ENCODE measurements at regions not wholly inside any gene's neighbourhood (a gene's known extent, or its start where the extent isn't known, plus 50 kb on each side); places are given as distances from the start of the nearest gene placed in this dataset.

DNA sequence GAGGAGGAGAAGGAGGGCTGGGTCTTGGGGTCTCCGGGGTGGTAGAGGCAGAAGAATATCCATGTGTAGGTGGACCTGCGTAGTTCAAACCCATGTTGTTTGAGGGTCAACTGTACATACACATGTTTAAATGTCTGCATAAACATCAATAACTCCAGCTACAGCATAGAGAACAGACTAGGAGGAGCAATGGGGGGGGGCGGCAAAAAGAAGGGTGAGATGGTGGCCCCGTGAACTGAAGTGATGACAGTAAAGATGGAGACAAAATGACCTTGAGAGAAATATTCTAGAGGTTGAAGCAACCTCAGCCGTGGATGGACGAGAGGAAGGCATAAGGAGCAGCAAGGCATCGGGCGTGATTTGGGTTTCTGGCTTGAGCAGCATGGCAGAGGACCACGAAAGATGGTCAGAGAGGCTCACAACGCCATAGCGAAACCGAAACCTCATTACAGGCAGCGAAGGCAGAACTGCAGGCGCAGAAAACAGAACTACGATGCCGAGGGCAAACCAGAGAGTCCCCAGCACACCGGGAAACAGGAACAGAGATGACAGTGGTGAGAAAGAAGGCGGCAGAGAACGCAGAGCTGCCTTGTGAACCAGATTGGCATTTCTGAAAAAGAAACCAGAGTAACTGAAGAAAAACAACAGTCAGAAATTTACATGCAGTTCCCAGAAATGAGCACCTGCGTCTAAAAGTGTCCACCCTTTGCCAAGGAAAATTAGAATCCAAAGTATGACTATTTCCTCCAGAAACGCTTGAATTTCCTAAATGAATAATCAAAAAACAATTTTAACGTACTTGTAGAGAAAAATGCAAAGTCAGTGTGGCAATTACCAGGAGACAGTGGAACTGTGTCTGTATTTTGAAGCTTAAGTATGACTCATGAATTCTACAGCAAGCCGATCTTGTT lies 50.3 kb upstream of the ENPP6 start:
- no peak for DNase-seq (ENCODE audit: low spot score)
- in situ Hi-C loops (cut with HindIII; ENCODE audit: low sequenced_read_pairs) = no loop called here
